ENCODE measurements at regions not wholly inside any gene's neighbourhood (a gene's known extent, or its start where the extent isn't known, plus 50 kb on each side); places are given as distances from the start of the nearest gene placed in this dataset.

GRCh38 chr9:88897081-88897480 lies 94.2 kb upstream of the S1PR3 start:
- Histone ChIP-seq H3K9me3 (ENCODE audit: control insufficient read depth, low read depth, low read length) (no peaks in the 10 kb centered on the region), H4K20me1 (ENCODE audit: control insufficient read depth, insufficient read depth, insufficient read length) (no peaks in the 10 kb centered on the region), H3K23me2 (ENCODE audit: insufficient read length, low read depth, low read length, poor library complexity, severe bottlenecking) (no peaks in the 10 kb centered on the region), H3K23ac (ENCODE audit: insufficient read length, low read depth, low read length) (no peak overlapping the region), H2BK20ac (ENCODE audit: low read depth, low read length, poor library complexity, severe bottlenecking) (no peak overlapping the region), H2BK5ac (ENCODE audit: insufficient read length, low read length) (no peak overlapping the region), H3K4me2 (ENCODE audit: insufficient read depth, insufficient read length, low read length) (no peak overlapping the region), H3K9ac (ENCODE audit: extremely low read depth, insufficient read length, low read length) (no peak overlapping the region), H3K4ac (ENCODE audit: low read depth, low read length) (no peak overlapping the region), H2BK120ac (ENCODE audit: low read depth, low read length, poor library complexity, severe bottlenecking) (no peak overlapping the region), H4K8ac (replicated peaks; ENCODE audit: insufficient read length, low read depth, low read length) (no peak overlapping the region), H3K56ac (ENCODE audit: insufficient read length, low read depth, low read length) (no peak overlapping the region), H2BK12ac (ENCODE audit: insufficient read length, low read depth, low read length) (no peak overlapping the region), H3T11ph (ENCODE audit: low read length) (no peak overlapping the region), H4K91ac (ENCODE audit: insufficient read length, low read depth, low read length) (no peak overlapping the region), H3K18ac (ENCODE audit: insufficient read length, low read depth, low read length) (no peak overlapping the region), H3K27ac (ENCODE audit: insufficient read length, low read depth, low read length) (no peak overlapping the region), H2AFZ (ENCODE audit: low read length) (no peak overlapping the region), H3K79me1 (ENCODE audit: insufficient read depth, low read depth, low read length, poor library complexity, severe bottlenecking) (no peaks in the 10 kb centered on the region), H2AK5ac (ENCODE audit: insufficient read length, low read length) (no peak overlapping the region), H2BK15ac (ENCODE audit: low read depth, low read length) (no peak overlapping the region), H4K5ac (ENCODE audit: insufficient read length, low read depth, low read length) (no peak overlapping the region), H3K14ac (ENCODE audit: insufficient read depth, low read length) (no peak overlapping the region), H3K27me3 (ENCODE audit: insufficient read depth, low read length) (no peaks in the 10 kb centered on the region), H3K79me2 (ENCODE audit: insufficient read depth, low read length) (no peaks in the 10 kb centered on the region), H3K4me1 (ENCODE audit: insufficient read depth, low read length) (no peaks in the 10 kb centered on the region)
- TF ChIP-seq CTCF (conservative IDR thresholded peaks at IDR 0.05) = no peak
- Mint-ChIP-seq H3K4me1 (no peaks in the 10 kb centered on the region), H3K27ac (no peak overlapping the region), H3K9me3 (no peaks in the 10 kb centered on the region), H3K27me3 (ENCODE audit: low read depth) (no peaks in the 10 kb centered on the region), H3K36me3 (ENCODE audit: insufficient read depth in 1 of 3, low read depth in 3 of 3) (no peaks in the 10 kb centered on the region), H3K4me3 (no peak overlapping the region)
- DNase-seq = no peak

Data from H9 (cell line).